Psoas muscle (tissue), 7 donors: ENCODE measurements at regions not wholly inside any gene's neighbourhood (a gene's known extent, or its start where the extent isn't known, plus 50 kb on each side); places are given as distances from the start of the nearest gene placed in this dataset.

Experiments used
- ATAC-seq, 4 donors: fragments of 200-7000 bp; cut with Tn5 transposase; one replicate each; pipeline ENCODE4 v1.9.1; 2020; ENCODE audit warnings: moderate library complexity in 3 of 4, mild to moderate bottlenecking in 2 of 4
- DNase-seq, 2 donors: peaks; one replicate each; pipeline ENCODE4 v3.0.0-alpha.2; 2020
- H3K27ac ChIP-seq: fragments of 200-600 bp; one replicate; pipeline ENCODE4 v1.8.0; 2022
- H3K27me3 ChIP-seq, 3 donors: fragments of 200-600 bp in 1 of 3; one replicate each; pipeline versions ENCODE4 v1.6.1 to v1.8.0; 2013 to 2022; ENCODE audit warnings: low read length in 2 of 3, mild to moderate bottlenecking in 2 of 3, moderate library complexity in 1 of 3; ENCODE audit not compliant: insufficient read depth in 3 of 3
- H3K36me3 ChIP-seq, 2 donors: fragments of 200-600 bp in 1 of 2; one replicate each; pipeline versions ENCODE4 v1.6.1 to v1.8.0; 2013 to 2022; ENCODE audit warnings: low read depth in 1 of 2, mild to moderate bottlenecking in 1 of 2, moderate library complexity in 1 of 2; ENCODE audit not compliant: insufficient read depth in 1 of 2
- H3K4me1 ChIP-seq: fragments of 200-600 bp; one replicate; pipeline ENCODE4 v1.8.0; 2022
- H3K4me3 ChIP-seq: fragments of 200-600 bp; one replicate; pipeline ENCODE4 v1.8.0; 2022; ENCODE audit warnings: mild to moderate bottlenecking
- H3K9me3 ChIP-seq: fragments of 200-600 bp; one replicate; pipeline ENCODE4 v1.8.0; 2022
- CTCF ChIP-seq: fragments of 200-600 bp; IDR thresholded peaks from one replicate; pipeline ENCODE4 v1.8.0; 2022; ENCODE audit warnings: antibody characterized with exemption
- WGBS, 3 donors: extraction: QIAGEN DNeasy Blood & Tissue Kit; methylation state at CpG; one replicate each; pipeline versions ENCODE4 v1.1.6 to v1.1.7; 2013; 5-methylcytosine and 5-hydroxymethylcytosine counted together
- intact Hi-C, 2 donors: fragments of 100-400 bp; cut with DNase I; formaldehyde crosslinking; loops; one replicate each; pipeline versions ENCODE4 v1.11.0 to v1.14.2; 2022
- donor health status: healthy with polysubstance abuse.
- donor health status: DM: no; HTN: no; CAD: no; lungs with moderate emphysema.
- donor health status: Bipolar disorder and iron deficiency.
- donor health status: healthy.
- donor health status: DM: yes; HTN: yes; CAD: no.
- donor health status: DM: no; HTN: no; CAD: no.
- donor health status: DM: yes; HTN: yes; CAD: no.

DNA sequence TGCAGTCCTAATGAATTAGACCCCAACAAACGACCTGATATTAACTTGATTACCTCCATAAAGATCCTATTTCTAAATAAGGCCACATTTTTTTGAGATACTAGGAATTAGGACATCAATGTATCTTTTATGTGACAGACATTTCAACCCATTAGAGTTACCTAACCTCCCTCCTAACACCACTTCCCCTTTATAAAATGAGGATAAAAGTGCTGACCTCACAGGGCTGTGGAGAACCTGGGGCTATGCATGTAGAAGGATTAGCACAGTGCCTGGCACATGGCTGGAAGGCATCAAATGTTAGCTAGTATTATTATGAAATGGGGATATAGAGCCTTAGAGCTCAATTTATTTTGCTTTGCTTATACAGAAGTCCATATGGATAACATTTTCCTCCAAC is 53.5 kb upstream of the LRRN1 start:
- Histone ChIP-seq H3K9me3 (no peaks in the 10 kb centered on the region), H3K4me1 (no peaks in the 10 kb centered on the region), H3K36me3 (no peaks in the 10 kb centered on the region), H3K4me3 (no peak overlapping the region), H3K27ac (no peak overlapping the region), H3K27me3 (no peaks in the 10 kb centered on the region)
- 62 to 73% (median 70%) methylated on average over 1 of the region's 1 CpG for WGBS, 3 donors
- intact Hi-C loops, result no loop called here
- no peak for ATAC-seq
- DNase-seq, result no peak
- no peak for TF ChIP-seq CTCF

DNA sequence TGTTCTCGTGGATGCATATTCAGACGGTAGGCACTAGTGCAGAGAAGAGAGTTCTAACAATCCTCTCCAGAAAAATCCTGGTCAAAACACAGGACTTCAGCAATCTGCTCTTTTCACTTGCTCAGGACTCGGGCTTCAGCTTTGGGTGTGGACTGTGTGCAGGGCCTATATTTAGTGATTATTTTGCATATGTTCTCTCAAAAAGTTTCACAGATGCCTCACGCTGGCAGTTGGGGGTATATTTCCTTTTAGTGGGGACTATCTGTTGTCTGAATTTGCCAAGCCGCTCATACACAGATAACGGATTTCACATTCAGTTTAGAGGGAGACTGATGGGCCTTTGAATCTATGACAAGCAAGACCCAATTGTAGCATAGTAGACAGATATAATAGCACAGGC is 54.4 kb upstream of the LRRN1 start:
- Histone ChIP-seq H3K4me3 (no peak overlapping the region), H3K36me3 (no peaks in the 10 kb centered on the region), H3K27ac (no peak overlapping the region), H3K4me1 (no peaks in the 10 kb centered on the region), H3K27me3 (no peaks in the 10 kb centered on the region), H3K9me3 (no peaks in the 10 kb centered on the region)
- no peak for DNase-seq
- WGBS, 3 donors, result 85 to 97% (median 95%) methylated on average over 6 of the region's 6 CpGs
- no peak for TF ChIP-seq CTCF
- intact Hi-C loops, result no loop called here
- no peak for ATAC-seq

- Histone ChIP-seq H3K27me3 (no peaks in the 10 kb centered on the region), H3K9me3 (no peaks in the 10 kb centered on the region), H3K4me1 (no peaks in the 10 kb centered on the region), H3K4me3 (no peak overlapping the region), H3K27ac (no peak overlapping the region), H3K36me3 (no peaks in the 10 kb centered on the region)
- no peak for TF ChIP-seq CTCF
- intact Hi-C loops, result no loop called here
- DNase-seq (no peak), ATAC-seq (no peak)
- 72 to 81% (median 78%) methylated on average over 3 of the region's 3 CpGs for WGBS, 3 donors
Measured at GRCh38 chr3:3743754-3744153, 55.5 kb upstream of the LRRN1 start.

DNA sequence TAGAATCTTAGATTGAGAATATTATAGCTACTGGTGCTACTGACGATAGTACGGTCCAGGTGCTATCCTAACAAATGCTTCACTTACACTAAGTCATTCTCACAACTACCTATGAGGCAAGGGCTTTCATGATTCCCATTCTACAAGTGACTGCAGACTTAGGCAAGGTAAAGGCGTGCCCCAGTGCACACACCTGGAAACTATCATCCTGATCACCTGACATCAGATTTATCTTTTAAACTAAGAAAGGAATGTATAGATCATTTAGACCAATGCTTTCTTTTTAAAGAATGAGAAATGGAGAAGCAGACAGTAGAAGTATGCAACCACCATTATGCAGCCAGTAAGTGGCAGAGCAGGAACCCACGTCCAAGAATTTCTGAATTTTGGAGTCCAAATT is 59.2 kb upstream of the LRRN1 start:
- no peak for ATAC-seq
- Histone ChIP-seq H3K27me3 (no peaks in the 10 kb centered on the region), H3K9me3 (no peaks in the 10 kb centered on the region), H3K4me1 (no peaks in the 10 kb centered on the region), H3K27ac (no peak overlapping the region), H3K36me3 (no peaks in the 10 kb centered on the region), H3K4me3 (no peak overlapping the region)
- 87 to 92% (median 88%) methylated on average over 4 of the region's 4 CpGs for WGBS, 3 donors
- DNase-seq, result no peak
- no peak for TF ChIP-seq CTCF
- intact Hi-C loops, result no loop called here

DNA sequence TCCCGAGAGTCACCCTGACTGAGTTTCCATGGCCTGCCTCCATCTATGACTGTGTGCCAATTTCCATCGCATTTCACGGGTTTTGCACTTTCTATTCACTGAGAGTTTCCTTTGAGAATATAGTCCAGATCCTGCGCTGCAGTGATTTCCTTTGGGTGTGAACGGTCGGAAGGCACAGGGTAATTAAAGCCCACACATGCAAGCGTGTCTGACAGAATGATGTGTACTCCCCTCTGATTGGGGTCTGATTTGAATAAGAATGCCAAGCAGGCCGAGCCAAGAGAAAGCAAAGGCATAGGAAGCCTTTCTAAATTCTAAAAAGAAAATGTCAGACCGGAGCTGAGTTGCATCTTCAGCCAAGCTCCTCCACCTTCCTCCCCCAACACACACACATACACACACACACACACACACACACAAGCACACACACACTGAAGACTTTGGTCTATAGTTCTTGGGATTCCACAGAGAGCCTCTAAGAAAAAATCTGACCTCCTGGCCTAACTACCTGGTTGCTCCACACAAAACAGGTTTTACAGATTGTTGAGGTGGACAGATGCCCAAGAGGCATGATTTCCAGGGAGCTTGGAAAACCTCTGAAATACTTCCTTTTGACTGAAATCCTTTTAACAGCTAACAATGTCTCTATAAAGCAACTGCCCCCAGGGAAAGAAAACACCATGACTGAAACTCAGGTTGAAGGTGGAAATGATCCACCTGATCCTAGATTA is 59.7 kb upstream of the LRRN1 start:
- no peaks in the 10 kb centered on the region for H3K36me3 ChIP-seq
- H3K9me3 ChIP-seq, result no peaks in the 10 kb centered on the region
- no peak overlapping the region for H3K27ac ChIP-seq
- no peaks in the 10 kb centered on the region for H3K27me3 ChIP-seq
- H3K4me3 ChIP-seq, result no peak overlapping the region
- DNase-seq (no peak), ATAC-seq (no peak)
- WGBS, 3 donors, result 39 to 48% (median 44%) methylated on average over 9 of the region's 9 CpGs
- no peaks in the 10 kb centered on the region for H3K4me1 ChIP-seq
- TF ChIP-seq CTCF, result no peak
- intact Hi-C loops, result no loop called here
